HL-60 (cell line): ENCODE measurements at regions not wholly inside any gene's neighbourhood (a gene's known extent, or its start where the extent isn't known, plus 50 kb on each side); places are given as distances from the start of the nearest gene placed in this dataset.

Experiments
- DNase-seq, 2 experiments: peaks; one replicate each; pipeline ENCODE4 v3.0.0-alpha.2; 2010 to 2020; ENCODE audit warnings: low read depth in 1 of 2, low spot score in 1 of 2
- H3K27ac ChIP-seq: fragments of 250-450 bp; sonication (Bioruptor Pico); replicated peaks from 2 replicates; pipeline ENCODE4 v1.5.1; 2020; ENCODE audit warnings: mild to moderate bottlenecking, moderate library complexity
- H3K27me3 ChIP-seq: fragments of 250-450 bp; sonication (Bioruptor Pico); 2 replicates; pipeline ENCODE4 v1.5.1; 2021; ENCODE audit warnings: mild to moderate bottlenecking, moderate library complexity; ENCODE audit not compliant: insufficient read depth, poor library complexity, severe bottlenecking
- H3K4me3 ChIP-seq: replicated peaks from 2 replicates; pipeline ENCODE4 v1.5.1; 2011; ENCODE audit warnings: mild to moderate bottlenecking, control low read depth, low read length; ENCODE audit not compliant: insufficient read depth
- GABPA ChIP-seq: IDR thresholded peaks from 2 replicates; pipeline ENCODE4 v1.6.1; 2012; ENCODE audit warnings: low read depth
- POLR2AphosphoS5 ChIP-seq: IDR thresholded peaks from 2 replicates; pipeline ENCODE4 v1.6.1; 2012; ENCODE audit warnings: low read depth
- REST ChIP-seq: IDR thresholded peaks from 2 replicates; pipeline ENCODE4 v1.6.1; 2012; ENCODE audit warnings: low read depth; ENCODE audit not compliant: insufficient replicate concordance
- SPI1 ChIP-seq: IDR thresholded peaks from 2 replicates; pipeline ENCODE4 v1.6.1; 2012; ENCODE audit warnings: low read depth, mild to moderate bottlenecking, borderline replicate concordance
- TF ChIP-seq, protein P1 (sequence below): IDR thresholded peaks from one replicate; pipeline ENCODE4 v1.5.1; 2011; ENCODE audit warnings: low read length, control low read depth, inconsistent platforms; ENCODE audit not compliant: insufficient read depth

DNA sequence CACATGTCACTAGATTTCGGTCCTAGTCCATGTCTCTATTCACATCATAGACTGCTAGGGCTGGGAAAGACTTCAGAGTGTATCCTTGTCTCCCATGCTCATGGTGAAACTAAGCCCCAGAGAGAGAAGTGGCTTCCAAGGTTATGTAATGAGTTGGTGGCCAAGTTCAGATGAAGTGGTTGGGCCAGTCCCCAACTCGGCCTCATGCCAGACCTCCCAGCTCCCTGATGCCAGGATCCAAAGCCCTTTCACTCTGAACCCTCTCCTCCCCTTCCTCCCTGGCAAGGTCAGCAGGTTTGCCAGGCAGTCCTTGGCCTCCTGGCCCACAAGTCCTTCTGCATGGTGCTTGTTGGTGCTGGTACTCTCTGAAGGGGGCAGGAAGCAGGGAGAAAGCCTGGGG, 189.7 kb downstream of the AXIN2 start:
- Histone ChIP-seq H3K4me3 (no peak overlapping the region), H3K27ac (no peak overlapping the region), H3K27me3 (no peaks in the 10 kb centered on the region)
- DNase-seq = no peak
- TF ChIP-seq GABPA (no peak), POLR2AphosphoS5 (no peak)

GRCh38 chr17:65370669-65371131, 190.7 kb downstream of the AXIN2 start:
- Histone ChIP-seq H3K4me3 (no peak overlapping the region), H3K27me3 (no peaks in the 10 kb centered on the region), H3K27ac (no peak overlapping the region)
- DNase-seq = peak in 1 of 2 experiments; percentile 16
- TF ChIP-seq SPI1 (no peak), REST (no peak), GABPA (no peak), POLR2AphosphoS5 (no peak)
- TF ChIP-seq, protein P1, sequence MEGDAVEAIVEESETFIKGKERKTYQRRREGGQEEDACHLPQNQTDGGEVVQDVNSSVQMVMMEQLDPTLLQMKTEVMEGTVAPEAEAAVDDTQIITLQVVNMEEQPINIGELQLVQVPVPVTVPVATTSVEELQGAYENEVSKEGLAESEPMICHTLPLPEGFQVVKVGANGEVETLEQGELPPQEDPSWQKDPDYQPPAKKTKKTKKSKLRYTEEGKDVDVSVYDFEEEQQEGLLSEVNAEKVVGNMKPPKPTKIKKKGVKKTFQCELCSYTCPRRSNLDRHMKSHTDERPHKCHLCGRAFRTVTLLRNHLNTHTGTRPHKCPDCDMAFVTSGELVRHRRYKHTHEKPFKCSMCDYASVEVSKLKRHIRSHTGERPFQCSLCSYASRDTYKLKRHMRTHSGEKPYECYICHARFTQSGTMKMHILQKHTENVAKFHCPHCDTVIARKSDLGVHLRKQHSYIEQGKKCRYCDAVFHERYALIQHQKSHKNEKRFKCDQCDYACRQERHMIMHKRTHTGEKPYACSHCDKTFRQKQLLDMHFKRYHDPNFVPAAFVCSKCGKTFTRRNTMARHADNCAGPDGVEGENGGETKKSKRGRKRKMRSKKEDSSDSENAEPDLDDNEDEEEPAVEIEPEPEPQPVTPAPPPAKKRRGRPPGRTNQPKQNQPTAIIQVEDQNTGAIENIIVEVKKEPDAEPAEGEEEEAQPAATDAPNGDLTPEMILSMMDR = no peak

DNA sequence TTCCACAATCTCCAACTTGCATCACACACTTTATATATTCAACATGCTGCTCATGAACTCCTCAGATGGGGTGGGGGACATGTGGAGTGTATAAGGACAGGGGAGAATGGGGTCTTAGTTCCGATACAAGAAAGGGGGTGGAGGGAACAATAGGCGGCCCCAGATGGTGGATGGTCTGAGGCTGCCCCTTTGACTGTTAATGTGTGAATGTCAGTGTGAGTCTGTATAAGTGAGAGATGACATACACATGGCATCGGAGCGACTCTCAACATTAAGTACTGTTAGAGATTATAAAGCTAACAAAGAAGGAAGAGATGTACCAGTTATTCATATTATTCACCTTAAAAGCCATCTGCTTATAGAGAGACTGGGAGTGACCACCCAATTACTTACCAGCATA, 193.1 kb downstream of the AXIN2 start:
- no peaks in the 10 kb centered on the region for H3K27me3 ChIP-seq
- no peak for TF ChIP-seq REST
- TF ChIP-seq POLR2AphosphoS5 = no peak
- TF ChIP-seq GABPA = no peak
- TF ChIP-seq SPI1 = no peak
- TF ChIP-seq, protein P1 = no peak
- H3K27ac ChIP-seq = no peak overlapping the region
- no peak for DNase-seq
- H3K4me3 ChIP-seq = no peak overlapping the region

- Histone ChIP-seq H3K27me3 (no peaks in the 10 kb centered on the region), H3K4me3 (no peak overlapping the region), H3K27ac (no peak overlapping the region)
- TF ChIP-seq, protein P1 = no peak
- TF ChIP-seq SPI1 (no peak), REST (no peak), POLR2AphosphoS5 (no peak), GABPA (no peak)
- no peak for DNase-seq
These were observed 195.2 kb downstream of the AXIN2 start for GRCh38 chr17:65366102-65366844.
